ENCODE measurements at regions not wholly inside any gene's neighbourhood (a gene's known extent, or its start where the extent isn't known, plus 50 kb on each side); places are given as distances from the start of the nearest gene placed in this dataset.

DNA sequence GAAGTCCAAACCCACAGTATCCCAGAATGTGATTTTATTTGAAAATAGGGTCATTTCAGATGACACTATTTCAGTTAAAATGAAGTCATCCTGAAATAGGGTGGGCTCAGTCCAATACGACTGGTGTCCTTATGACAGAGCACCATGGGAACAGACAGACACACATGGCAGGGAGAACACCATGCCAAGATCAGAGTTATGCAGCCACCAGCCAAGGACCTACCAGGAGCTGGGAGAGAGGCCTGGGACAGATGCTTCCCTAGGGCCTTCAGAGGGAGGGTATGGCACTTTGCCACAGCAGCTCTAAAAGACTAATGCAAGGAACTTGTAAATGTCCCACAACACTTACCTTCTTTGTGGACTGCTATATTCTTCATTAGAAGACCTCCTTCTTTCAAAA is 226.5 kb downstream of the NEBL start:
- TF ChIP-seq CTCF (IDR thresholded peaks at IDR 0.05; ENCODE audit: low read depth, low read length, missing input control) (no peak), JUND (IDR thresholded peaks at IDR 0.05) (no peak), SP1 (IDR thresholded peaks at IDR 0.05) (no peak), RAD21 (IDR thresholded peaks at IDR 0.05) (no peak), TAF1 (conservative IDR thresholded peaks at IDR 0.05) (no peak), RXRA (IDR thresholded peaks at IDR 0.05) (no peak), FOXA1 (IDR thresholded peaks at IDR 0.05) (no peak)
- TF ChIP-seq, protein P1, sequence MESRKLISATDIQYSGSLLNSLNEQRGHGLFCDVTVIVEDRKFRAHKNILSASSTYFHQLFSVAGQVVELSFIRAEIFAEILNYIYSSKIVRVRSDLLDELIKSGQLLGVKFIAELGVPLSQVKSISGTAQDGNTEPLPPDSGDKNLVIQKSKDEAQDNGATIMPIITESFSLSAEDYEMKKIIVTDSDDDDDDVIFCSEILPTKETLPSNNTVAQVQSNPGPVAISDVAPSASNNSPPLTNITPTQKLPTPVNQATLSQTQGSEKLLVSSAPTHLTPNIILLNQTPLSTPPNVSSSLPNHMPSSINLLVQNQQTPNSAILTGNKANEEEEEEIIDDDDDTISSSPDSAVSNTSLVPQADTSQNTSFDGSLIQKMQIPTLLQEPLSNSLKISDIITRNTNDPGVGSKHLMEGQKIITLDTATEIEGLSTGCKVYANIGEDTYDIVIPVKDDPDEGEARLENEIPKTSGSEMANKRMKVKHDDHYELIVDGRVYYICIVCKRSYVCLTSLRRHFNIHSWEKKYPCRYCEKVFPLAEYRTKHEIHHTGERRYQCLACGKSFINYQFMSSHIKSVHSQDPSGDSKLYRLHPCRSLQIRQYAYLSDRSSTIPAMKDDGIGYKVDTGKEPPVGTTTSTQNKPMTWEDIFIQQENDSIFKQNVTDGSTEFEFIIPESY (IDR thresholded peaks at IDR 0.05) = no peak
- TF ChIP-seq, protein P2, sequence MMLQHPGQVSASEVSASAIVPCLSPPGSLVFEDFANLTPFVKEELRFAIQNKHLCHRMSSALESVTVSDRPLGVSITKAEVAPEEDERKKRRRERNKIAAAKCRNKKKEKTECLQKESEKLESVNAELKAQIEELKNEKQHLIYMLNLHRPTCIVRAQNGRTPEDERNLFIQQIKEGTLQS (IDR thresholded peaks at IDR 0.05) = no peak
- Histone ChIP-seq H3K9me3 (ENCODE audit: control insufficient read depth in 4 of 4, low read length in 3 of 4) (no peaks in the 10 kb centered on the region), H3K36me3 (ENCODE audit: control insufficient read depth in 4 of 4, insufficient read depth in 3 of 4, low read depth in 1 of 4, low read length in 3 of 4) (no peaks in the 10 kb centered on the region), H3K4me3 (ENCODE audit: low read depth in 1 of 3, low read length in 3 of 3) (no peak overlapping the region), H3K9ac (ENCODE audit: low read depth in 1 of 2, low read length in 2 of 2) (no peak overlapping the region), H3K27ac (ENCODE audit: low read depth in 1 of 2, low read length in 2 of 2) (no peak overlapping the region), H3K27me3 (ENCODE audit: control insufficient read depth in 4 of 4, insufficient read depth in 4 of 4, low read length in 3 of 4) (no peaks in the 10 kb centered on the region), H3K4me1 (ENCODE audit: control insufficient read depth in 4 of 4, insufficient read depth in 4 of 4, low read length in 3 of 4) (no peaks in the 10 kb centered on the region)
- no peak for DNase-seq (ENCODE audit: low spot score)
- 74% methylated on average over 1 of the region's 1 CpG for WGBS

DNA sequence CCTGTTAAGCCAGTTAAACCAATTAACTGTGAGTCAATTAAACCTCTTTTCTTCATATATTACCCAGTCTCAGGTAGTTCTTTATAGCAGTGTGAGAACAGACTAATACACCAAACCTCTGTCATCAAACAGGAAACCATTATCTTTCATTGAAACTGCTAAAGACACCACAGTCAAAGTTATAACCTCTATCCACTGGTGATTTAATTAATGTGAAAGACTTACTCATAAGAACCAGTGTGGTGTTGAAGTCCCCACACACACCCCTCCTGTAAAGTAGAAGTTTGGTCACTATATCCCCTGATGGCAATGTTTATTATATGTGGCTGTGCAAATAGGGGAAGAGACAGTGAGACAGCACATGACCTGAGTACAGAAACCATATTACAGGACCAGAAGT is 228.1 kb downstream of the NEBL start:
- Histone ChIP-seq H3K27ac (ENCODE audit: low read depth in 1 of 2, low read length in 2 of 2) (no peak overlapping the region), H3K9ac (ENCODE audit: low read depth in 1 of 2, low read length in 2 of 2) (no peak overlapping the region), H3K4me3 (ENCODE audit: low read depth in 1 of 3, low read length in 3 of 3) (no peak overlapping the region), H3K4me1 (ENCODE audit: control insufficient read depth in 4 of 4, insufficient read depth in 4 of 4, low read length in 3 of 4) (no peaks in the 10 kb centered on the region), H3K9me3 (ENCODE audit: control insufficient read depth in 4 of 4, low read length in 3 of 4) (no peaks in the 10 kb centered on the region), H3K27me3 (ENCODE audit: control insufficient read depth in 4 of 4, insufficient read depth in 4 of 4, low read length in 3 of 4) (no peaks in the 10 kb centered on the region), H3K36me3 (ENCODE audit: control insufficient read depth in 4 of 4, insufficient read depth in 3 of 4, low read depth in 1 of 4, low read length in 3 of 4) (no peaks in the 10 kb centered on the region)
- TF ChIP-seq RXRA (IDR thresholded peaks at IDR 0.05) = no peak
- no peak for TF ChIP-seq FOXA1 (IDR thresholded peaks at IDR 0.05)
- no peak for TF ChIP-seq NR2F2 (IDR thresholded peaks at IDR 0.05)
- TF ChIP-seq CTCF (IDR thresholded peaks at IDR 0.05; ENCODE audit: low read depth, low read length, missing input control) = no peak
- no peak for TF ChIP-seq JUND (IDR thresholded peaks at IDR 0.05)
- no peak for TF ChIP-seq EGR1 (IDR thresholded peaks at IDR 0.05; ENCODE audit: low read depth in 2 of 2)
- TF ChIP-seq, protein P2 (IDR thresholded peaks at IDR 0.05) = no peak
- no peak for TF ChIP-seq REST (IDR thresholded peaks at IDR 0.05)
- TF ChIP-seq HNF4G (IDR thresholded peaks at IDR 0.05) = no peak
- TF ChIP-seq YY1 (IDR thresholded peaks at IDR 0.05) = no peak
- TF ChIP-seq FOXA2 (IDR thresholded peaks at IDR 0.05) = no peak
- TF ChIP-seq TAF1 (conservative IDR thresholded peaks at IDR 0.05) = no peak
- no peak for TF ChIP-seq HNF4A (conservative IDR thresholded peaks at IDR 0.05)
- TF ChIP-seq GABPA (IDR thresholded peaks at IDR 0.05 in 1 of 2, conservative IDR thresholded peaks at IDR 0.05 in 1 of 2) = no peak
- TF ChIP-seq SP1 (IDR thresholded peaks at IDR 0.05) = no peak
- no peak for DNase-seq (ENCODE audit: low spot score)

Data from liver (tissue), 8 donors.